ENCODE measurements at regions not wholly inside any gene's neighbourhood (a gene's known extent, or its start where the extent isn't known, plus 50 kb on each side); places are given as distances from the start of the nearest gene placed in this dataset.

- TF ChIP-seq CTCF (IDR thresholded peaks at IDR 0.05) = no peak
- no peak for TF ChIP-seq POLR2A (IDR thresholded peaks at IDR 0.05)
Observed at GRCh38 chr18:41326311-41326710, 628.7 kb upstream of the PIK3C3 start.
